Prostate gland (tissue), 2 donors: ENCODE measurements at regions not wholly inside any gene's neighbourhood (a gene's known extent, or its start where the extent isn't known, plus 50 kb on each side); places are given as distances from the start of the nearest gene placed in this dataset.

Source experiments
- DNase-seq: peaks from one replicate; pipeline ENCODE4 v3.0.0-alpha.2; 2019; ENCODE audit warnings: low spot score
- H3K27ac ChIP-seq, 2 donors: fragments of 200-600 bp; sonication (generic); 2 replicates each; pipeline ENCODE4 v1.5.1; 2017 to 2019
- H3K27me3 ChIP-seq: fragments of 200-600 bp; sonication (generic); replicated peaks from 2 replicates; pipeline ENCODE4 v1.5.1; 2019; ENCODE audit not compliant: insufficient read depth
- H3K36me3 ChIP-seq, 2 donors: fragments of 200-600 bp; sonication (generic); 1 replicate in 1 of 2; 2 replicates in 1 of 2; pipeline versions ENCODE4 v1.5.1 to v1.8.1; 2017 to 2019
- H3K4me1 ChIP-seq: fragments of 200-600 bp; sonication (generic); replicated peaks from 2 replicates; pipeline ENCODE4 v1.5.1; 2019
- H3K4me3 ChIP-seq, 2 donors: fragments of 200-600 bp; sonication (generic); 2 replicates each; pipeline ENCODE4 v1.5.1; 2017 to 2019
- H3K9me3 ChIP-seq: fragments of 200-600 bp; sonication (generic); 2 replicates; pipeline ENCODE4 v1.5.1; 2017
- CTCF ChIP-seq, 4 experiments: fragments of 200-600 bp in 2 of 4; fragments of 450-650 bp in 2 of 4; sonication (generic) in 2 of 4; IDR thresholded peaks; 1 replicate in 3 of 4; 2 replicates in 1 of 4; pipeline ENCODE4 v1.5.1; 2016 to 2019; ENCODE audit warnings: antibody characterized with exemption in 4 of 4, mild to moderate bottlenecking in 2 of 4, moderate library complexity in 2 of 4
- POLR2A ChIP-seq: fragments of 450-650 bp; IDR thresholded peaks from one replicate; pipeline ENCODE4 v1.6.1; 2016; ENCODE audit warnings: antibody characterized with exemption, mild to moderate bottlenecking
- POLR2AphosphoS5 ChIP-seq: sonication (generic); formaldehyde crosslinking; IDR thresholded peaks from one replicate; pipeline ENCODE4 v1.6.1; 2017; ENCODE audit warnings: antibody characterized with exemption
- WGBS: methylation state at CpG from one replicate; pipeline ENCODE4 v1.1.5; 2018; 5-methylcytosine and 5-hydroxymethylcytosine counted together
- intact Hi-C: fragments of 100-400 bp; cut with DNase I; formaldehyde crosslinking; loops from one replicate; pipeline ENCODE4 v1.14.2; 2022

GRCh38 chr1:4509206-4509605 lies 145.2 kb upstream of the AJAP1 start:
- Histone ChIP-seq H3K4me3 (no peak overlapping the region), H3K9me3 (no peaks in the 10 kb centered on the region), H3K36me3 (no peaks in the 10 kb centered on the region), H3K27me3 (no peaks in the 10 kb centered on the region), H3K27ac (no peak overlapping the region), H3K4me1 (no peaks in the 10 kb centered on the region)
- intact Hi-C loops, result no loop called here
- DNase-seq, result no peak
- TF ChIP-seq POLR2A, result no peak
- no peak for TF ChIP-seq POLR2AphosphoS5
- no peak for TF ChIP-seq CTCF (IDR thresholded peaks at IDR 0.05)
- WGBS, result 75% methylated on average over 8 of the region's 8 CpGs

GRCh38 chr1:4510276-4510691 lies 144.1 kb upstream of the AJAP1 start:
- DNase-seq, result no peak
- Histone ChIP-seq H3K27me3 (no peaks in the 10 kb centered on the region), H3K4me1 (no peaks in the 10 kb centered on the region), H3K36me3 (no peaks in the 10 kb centered on the region), H3K4me3 (no peak overlapping the region), H3K9me3 (no peaks in the 10 kb centered on the region), H3K27ac (no peak overlapping the region)
- 52% methylated on average over 4 of the region's 4 CpGs for WGBS
- TF ChIP-seq POLR2A (no peak), POLR2AphosphoS5 (no peak), CTCF (IDR thresholded peaks at IDR 0.05) (no peak)
- intact Hi-C loops, result no loop called here

DNA sequence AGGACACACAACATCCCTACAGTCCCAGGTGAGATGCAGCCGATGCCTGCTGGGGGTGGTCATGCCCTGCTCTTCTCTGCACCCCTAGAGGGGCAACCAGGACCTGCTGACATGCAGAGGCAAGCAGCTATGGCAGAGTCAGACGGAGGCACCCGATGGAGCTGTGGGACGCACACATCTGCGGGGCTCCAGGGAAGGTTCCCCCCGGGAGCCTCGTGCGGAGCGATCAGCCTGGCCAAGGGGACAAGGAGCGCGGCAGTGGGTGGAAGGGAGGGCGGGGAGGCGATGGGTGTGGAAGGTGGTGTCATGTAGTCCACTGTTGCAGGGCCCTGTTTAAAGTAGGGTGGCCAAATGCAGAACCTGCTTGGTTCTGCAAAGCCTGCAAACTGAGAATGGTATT lies 143.0 kb upstream of the AJAP1 start:
- Histone ChIP-seq H3K4me1 (no peaks in the 10 kb centered on the region), H3K9me3 (no peaks in the 10 kb centered on the region)
- DNase-seq, result no peak

GRCh38 chr1:4512636-4513035 lies 141.8 kb upstream of the AJAP1 start:
- 6% methylated on average over 6 of the region's 6 CpGs for WGBS
- no peak overlapping the region for H3K4me3 ChIP-seq
- H3K4me1 ChIP-seq, result no peaks in the 10 kb centered on the region
- H3K9me3 ChIP-seq, result no peaks in the 10 kb centered on the region
- H3K36me3 ChIP-seq, result no peaks in the 10 kb centered on the region
- no peak overlapping the region for H3K27ac ChIP-seq
- peak; percentile 20 for TF ChIP-seq POLR2AphosphoS5
- no peak for TF ChIP-seq POLR2A
- H3K27me3 ChIP-seq, result no peaks in the 10 kb centered on the region
- no peak for DNase-seq
- intact Hi-C loops, result no loop called here

More for the DNA sequence above, 143.0 kb upstream of the AJAP1 start:
- Histone ChIP-seq H3K27me3 (no peaks in the 10 kb centered on the region), H3K4me3 (no peak overlapping the region), H3K27ac (no peak overlapping the region), H3K36me3 (no peaks in the 10 kb centered on the region)
- TF ChIP-seq POLR2AphosphoS5 (no peak), POLR2A (no peak), CTCF (IDR thresholded peaks at IDR 0.05) (no peak)
- intact Hi-C loops, result no loop called here
- 96% methylated on average over 13 of the region's 13 CpGs for WGBS

GRCh38 chr1:4513685-4514084 lies 140.7 kb upstream of the AJAP1 start:
- H3K9me3 ChIP-seq, result no peaks in the 10 kb centered on the region
- no peak overlapping the region for H3K27ac ChIP-seq
- no peaks in the 10 kb centered on the region for H3K4me1 ChIP-seq
- DNase-seq, result no peak
- H3K36me3 ChIP-seq, result no peaks in the 10 kb centered on the region
- TF ChIP-seq POLR2A, result no peak
- 73% methylated on average over 7 of the region's 7 CpGs for WGBS
- H3K27me3 ChIP-seq, result no peaks in the 10 kb centered on the region
- no peak overlapping the region for H3K4me3 ChIP-seq
- intact Hi-C loops, result no loop called here

DNA sequence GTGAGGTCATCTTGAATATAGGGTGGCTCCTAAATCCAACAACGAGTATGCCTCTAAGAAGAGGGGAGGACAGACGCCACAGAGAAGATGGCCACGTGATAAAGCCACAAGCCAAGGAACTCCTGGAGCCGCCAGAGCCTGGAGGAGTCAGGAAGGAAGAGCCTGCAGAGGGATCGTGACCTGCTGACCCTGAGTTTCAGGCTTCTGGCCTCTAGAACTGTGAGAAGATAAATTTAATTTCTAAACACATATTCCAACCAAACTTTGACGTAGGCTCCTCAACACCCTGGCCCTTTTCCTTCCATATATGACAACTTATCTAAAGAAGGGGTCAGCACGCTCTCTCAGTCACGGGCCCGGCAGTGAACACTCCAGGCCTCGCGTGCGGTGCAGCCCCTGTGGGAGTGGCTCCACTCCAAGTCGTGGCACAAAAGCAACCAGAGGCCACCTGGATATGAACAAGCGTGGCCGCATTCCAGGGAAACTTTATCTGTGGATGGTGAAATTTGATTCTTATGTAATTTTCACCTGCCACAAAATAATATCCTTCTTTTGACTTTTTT lies 138.6 kb upstream of the AJAP1 start:
- Histone ChIP-seq H3K27me3 (no peaks in the 10 kb centered on the region), H3K4me1 (no peaks in the 10 kb centered on the region), H3K36me3 (no peaks in the 10 kb centered on the region), H3K9me3 (no peaks in the 10 kb centered on the region), H3K4me3 (no peak overlapping the region), H3K27ac (no peak overlapping the region)
- WGBS, result 79% methylated on average over 15 of the region's 15 CpGs
- TF ChIP-seq CTCF (IDR thresholded peaks at IDR 0.05) (no peak), POLR2A (no peak), POLR2AphosphoS5 (no peak)
- intact Hi-C loops, result no loop called here
- no peak for DNase-seq
